ENCODE measurements at regions not wholly inside any gene's neighbourhood (a gene's known extent, or its start where the extent isn't known, plus 50 kb on each side); places are given as distances from the start of the nearest gene placed in this dataset.

DNA sequence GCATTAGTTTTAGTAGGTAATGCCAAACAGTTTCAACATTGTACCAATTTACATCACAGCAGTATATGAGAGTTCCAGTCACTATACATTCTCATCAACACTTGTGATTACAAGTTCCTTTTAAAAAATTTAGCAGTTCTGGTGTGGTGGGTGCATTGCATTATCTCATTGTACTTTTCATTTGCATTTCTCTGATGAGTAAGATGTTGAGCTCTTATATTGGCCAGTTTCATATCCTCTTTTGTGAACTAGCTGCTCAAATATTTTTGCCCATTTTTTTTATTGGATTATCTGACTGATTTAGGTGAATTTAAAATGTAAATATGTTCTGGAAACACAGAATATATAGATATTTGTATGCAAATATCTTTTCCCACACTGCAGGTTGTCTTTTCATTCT is 160.9 kb upstream of the NR3C1 start:
- TF ChIP-seq, protein P1, sequence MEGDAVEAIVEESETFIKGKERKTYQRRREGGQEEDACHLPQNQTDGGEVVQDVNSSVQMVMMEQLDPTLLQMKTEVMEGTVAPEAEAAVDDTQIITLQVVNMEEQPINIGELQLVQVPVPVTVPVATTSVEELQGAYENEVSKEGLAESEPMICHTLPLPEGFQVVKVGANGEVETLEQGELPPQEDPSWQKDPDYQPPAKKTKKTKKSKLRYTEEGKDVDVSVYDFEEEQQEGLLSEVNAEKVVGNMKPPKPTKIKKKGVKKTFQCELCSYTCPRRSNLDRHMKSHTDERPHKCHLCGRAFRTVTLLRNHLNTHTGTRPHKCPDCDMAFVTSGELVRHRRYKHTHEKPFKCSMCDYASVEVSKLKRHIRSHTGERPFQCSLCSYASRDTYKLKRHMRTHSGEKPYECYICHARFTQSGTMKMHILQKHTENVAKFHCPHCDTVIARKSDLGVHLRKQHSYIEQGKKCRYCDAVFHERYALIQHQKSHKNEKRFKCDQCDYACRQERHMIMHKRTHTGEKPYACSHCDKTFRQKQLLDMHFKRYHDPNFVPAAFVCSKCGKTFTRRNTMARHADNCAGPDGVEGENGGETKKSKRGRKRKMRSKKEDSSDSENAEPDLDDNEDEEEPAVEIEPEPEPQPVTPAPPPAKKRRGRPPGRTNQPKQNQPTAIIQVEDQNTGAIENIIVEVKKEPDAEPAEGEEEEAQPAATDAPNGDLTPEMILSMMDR (IDR thresholded peaks at IDR 0.05) = no peak
- no peak for TF ChIP-seq POLR2A (IDR thresholded peaks at IDR 0.05)

Data from heart left ventricle (tissue), 13 donors.